ENCODE measurements at regions not wholly inside any gene's neighbourhood (a gene's known extent, or its start where the extent isn't known, plus 50 kb on each side); places are given as distances from the start of the nearest gene placed in this dataset.

DNA sequence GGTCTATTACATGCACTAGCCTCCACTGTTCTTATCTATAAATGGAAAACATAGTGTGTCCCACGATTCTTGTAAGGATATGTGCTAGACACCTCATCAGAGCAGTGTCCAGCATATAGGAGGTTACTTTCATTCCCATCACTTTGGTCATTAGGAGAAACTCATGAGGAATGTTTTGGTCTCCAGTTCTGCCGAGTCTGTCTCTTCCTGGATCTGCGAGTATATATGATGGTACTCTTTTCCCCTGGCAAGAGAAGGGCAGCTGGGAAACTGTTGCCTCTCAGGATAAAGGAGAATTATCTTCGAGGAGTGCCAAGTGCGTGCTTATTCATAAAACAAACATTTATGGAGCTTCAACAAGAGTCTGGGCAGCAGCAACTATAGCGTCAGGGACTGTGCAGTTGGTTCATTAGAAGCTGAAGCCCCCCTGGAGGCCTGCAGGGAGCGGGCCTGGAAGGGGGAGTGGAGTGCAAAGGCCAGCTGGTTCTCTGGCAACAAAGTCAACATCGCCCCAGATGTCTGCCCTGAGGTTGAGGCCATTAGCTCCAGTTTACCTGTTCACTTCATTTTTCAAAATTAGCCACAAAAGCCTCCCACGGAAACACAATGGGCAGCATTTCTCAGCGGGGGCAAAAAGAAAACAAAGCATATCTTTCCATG is 811.9 kb downstream of the MAFB start:
- no peak overlapping the region for H3K27ac ChIP-seq
- TF ChIP-seq CTCF (conservative IDR thresholded peaks at IDR 0.05), result no peak

- H3K27ac ChIP-seq, result no peak overlapping the region
- no peak for TF ChIP-seq CTCF (conservative IDR thresholded peaks at IDR 0.05)
Measured at GRCh38 chr20:39875492-39876110, 813.4 kb downstream of the MAFB start.

GRCh38 chr20:39874049-39874893 is 814.8 kb downstream of the MAFB start:
- peak; percentile 88 for TF ChIP-seq CTCF (conservative IDR thresholded peaks at IDR 0.05)
- no peak overlapping the region for H3K27ac ChIP-seq

DNA sequence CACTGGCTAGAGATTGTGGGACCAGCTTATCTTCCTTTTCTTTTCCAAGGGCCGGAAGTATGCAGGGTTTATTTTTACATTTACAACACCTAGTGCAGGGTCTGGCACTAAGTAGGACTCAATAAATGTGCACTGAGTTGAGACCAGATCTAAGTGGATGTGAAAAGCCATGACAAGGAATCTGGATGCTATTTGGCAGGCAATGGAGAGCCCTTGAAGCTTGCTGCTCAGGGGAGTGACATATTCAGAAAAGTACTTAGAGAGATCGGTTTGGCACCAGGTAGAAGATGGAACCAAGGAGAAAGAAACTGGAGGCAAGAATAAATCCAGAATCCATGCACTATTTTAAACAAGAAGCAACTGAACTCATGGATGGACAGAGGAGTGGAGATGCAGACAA is 815.8 kb downstream of the MAFB start:
- H3K27ac ChIP-seq, result no peak overlapping the region
- TF ChIP-seq CTCF (conservative IDR thresholded peaks at IDR 0.05), result no peak

DNA sequence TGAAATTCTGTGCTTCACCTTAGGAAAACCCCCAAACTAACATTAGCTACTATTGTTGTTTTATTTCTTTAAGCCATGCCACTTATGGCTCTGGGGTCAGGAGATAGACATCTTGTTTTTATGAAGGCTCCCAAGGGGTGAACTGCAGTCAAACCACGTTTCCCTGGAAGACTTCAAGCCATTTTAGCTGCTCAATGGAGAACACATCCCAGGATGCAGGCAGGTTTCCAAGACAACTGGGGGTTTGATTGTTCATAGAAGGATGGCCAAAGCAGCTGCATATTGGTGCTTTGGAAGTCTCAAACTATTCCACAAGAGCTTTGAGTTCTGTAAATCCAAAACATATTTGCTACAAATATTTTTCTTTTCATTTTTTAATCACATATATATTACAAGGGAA is 818.0 kb downstream of the MAFB start:
- no peak for TF ChIP-seq CTCF (conservative IDR thresholded peaks at IDR 0.05)
- no peak overlapping the region for H3K27ac ChIP-seq

DNA sequence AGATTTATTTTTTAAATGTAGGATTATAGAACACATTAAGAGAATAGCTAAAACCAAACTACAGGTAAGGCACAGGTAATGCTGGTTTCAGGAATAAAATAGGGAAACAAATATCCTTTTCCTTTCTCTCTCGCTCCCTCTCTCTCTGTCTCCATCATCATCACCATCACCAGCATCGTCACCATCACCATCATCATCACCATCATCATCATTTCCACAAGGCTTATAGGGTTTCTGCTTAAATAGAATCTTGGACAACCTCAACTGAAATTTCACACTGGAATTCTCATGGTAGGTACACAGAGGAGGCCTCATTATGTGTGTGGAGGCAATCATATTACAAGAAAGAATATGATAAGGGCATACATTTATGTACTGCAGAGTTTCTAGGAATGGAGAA is 823.6 kb downstream of the MAFB start:
- H3K27ac ChIP-seq, result no peak overlapping the region
- TF ChIP-seq CTCF (conservative IDR thresholded peaks at IDR 0.05), result no peak

DNA sequence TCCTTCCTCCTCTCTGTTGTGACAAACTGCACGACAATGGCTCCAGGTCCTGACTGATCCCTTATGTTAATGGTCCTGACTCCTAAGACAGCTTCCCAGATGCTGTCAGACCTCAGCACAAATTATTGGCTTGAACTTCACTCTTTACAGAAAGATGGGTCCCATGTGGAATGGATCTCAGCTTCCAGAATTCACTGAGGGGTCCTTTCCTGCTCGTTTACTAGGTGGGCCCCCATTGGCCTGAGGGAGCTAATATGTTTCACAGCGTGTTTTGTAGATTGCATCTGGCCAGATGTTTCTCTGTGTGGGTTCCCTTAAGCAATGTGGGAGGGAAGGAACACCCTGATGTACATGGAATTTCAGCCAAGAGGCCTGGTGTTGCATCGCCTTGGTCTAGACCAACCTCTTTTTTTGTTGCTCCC is 826.6 kb downstream of the MAFB start:
- H3K27ac ChIP-seq, result no peak overlapping the region
- TF ChIP-seq CTCF (conservative IDR thresholded peaks at IDR 0.05), result no peak

All from VCaP (cell line).